GM23338 (cell line): ENCODE measurements at regions not wholly inside any gene's neighbourhood (a gene's known extent, or its start where the extent isn't known, plus 50 kb on each side); places are given as distances from the start of the nearest gene placed in this dataset.

Experiments
- ATAC-seq: fragments of 200-7000 bp; cut with Tn5 transposase; 3 replicates; pipeline ENCODE4 v1.9.1; 2020
- DNase-seq: peaks from one replicate; pipeline ENCODE4 v3.0.0-alpha.2; 2015; ENCODE audit warnings: low spot score
- H2AFZ ChIP-seq: fragments of 200-600 bp; sonication (generic); 2 replicates; pipeline ENCODE4 v1.8.0; 2016; ENCODE audit warnings: antibody characterized with exemption, mild to moderate bottlenecking, moderate library complexity
- H3F3A ChIP-seq: fragments of 200-600 bp; sonication (generic); replicated peaks from 2 replicates; pipeline ENCODE4 v1.8.0; 2017; ENCODE audit warnings: antibody characterized with exemption, mixed run types, low read depth
- H3K27ac ChIP-seq: fragments of 200-600 bp; sonication (generic); 2 replicates; pipeline ENCODE4 v1.6.1; 2016; ENCODE audit warnings: low read depth
- H3K27me3 ChIP-seq: fragments of 200-600 bp; sonication (generic); 2 replicates; pipeline ENCODE4 v1.8.0; 2016; ENCODE audit warnings: mild to moderate bottlenecking, mixed run types, moderate library complexity; ENCODE audit not compliant: insufficient read depth
- H3K36me3 ChIP-seq: fragments of 200-600 bp; sonication (generic); 2 replicates; pipeline ENCODE4 v1.8.0; 2016; ENCODE audit warnings: mild to moderate bottlenecking; ENCODE audit not compliant: insufficient read depth
- H3K4me1 ChIP-seq: fragments of 200-600 bp; sonication (generic); 2 replicates; pipeline ENCODE4 v1.8.0; 2016; ENCODE audit warnings: mild to moderate bottlenecking, moderate library complexity; ENCODE audit not compliant: insufficient read depth
- H3K4me2 ChIP-seq: fragments of 200-600 bp; sonication (generic); 2 replicates; pipeline ENCODE4 v1.7.1; 2017; ENCODE audit warnings: mixed run types
- H3K4me3 ChIP-seq: fragments of 200-600 bp; sonication (generic); 2 replicates; pipeline ENCODE4 v1.6.1; 2016; ENCODE audit warnings: mixed run types
- H3K79me2 ChIP-seq: fragments of 200-600 bp; sonication (generic); replicated peaks from 2 replicates; pipeline ENCODE4 v1.8.0; 2017; ENCODE audit warnings: mild to moderate bottlenecking; ENCODE audit not compliant: insufficient read depth
- H3K9me2 ChIP-seq: fragments of 200-600 bp; sonication (generic); 2 replicates; pipeline ENCODE4 v1.8.0; 2017; ENCODE audit not compliant: insufficient read depth
- H4K20me1 ChIP-seq: fragments of 200-600 bp; sonication (generic); replicated peaks from 2 replicates; pipeline ENCODE4 v1.8.0; 2017; ENCODE audit warnings: mild to moderate bottlenecking; ENCODE audit not compliant: insufficient read depth
- H3K27ac Mint-ChIP-seq: 2 replicates; pipeline ENCODE4 v1.8.0; 2020; ENCODE audit warnings: inconsistent platforms, mild to moderate bottlenecking, moderate library complexity, mixed read lengths
- H3K27me3 Mint-ChIP-seq: 3 replicates; pipeline ENCODE4 v1.8.0; 2022; ENCODE audit warnings: low read depth, mild to moderate bottlenecking, moderate library complexity, mixed read lengths, inconsistent platforms; ENCODE audit not compliant: insufficient read depth, poor library complexity
- H3K36me3 Mint-ChIP-seq: 3 replicates; pipeline ENCODE4 v1.8.0; 2021; ENCODE audit warnings: low read depth, mild to moderate bottlenecking, inconsistent platforms, moderate library complexity, mixed read lengths
- H3K4me1 Mint-ChIP-seq: 3 replicates; pipeline ENCODE4 v1.8.0; 2020; ENCODE audit warnings: mild to moderate bottlenecking, inconsistent platforms, mixed read lengths
- H3K4me3 Mint-ChIP-seq: 3 replicates; pipeline ENCODE4 v1.8.0; 2021; ENCODE audit warnings: moderate library complexity, mild to moderate bottlenecking, inconsistent platforms, mixed read lengths
- H3K9me3 Mint-ChIP-seq: 3 replicates; pipeline ENCODE4 v1.8.0; 2020; ENCODE audit warnings: moderate library complexity, mild to moderate bottlenecking, inconsistent platforms, mixed read lengths
- CREB1 ChIP-seq: fragments of 250-450 bp; sonication (Bioruptor Pico); IDR thresholded peaks from 2 replicates; pipeline ENCODE4 v1.5.0; 2020; ENCODE audit warnings: low read depth, mild to moderate bottlenecking, moderate library complexity
- ETS1 ChIP-seq: IDR thresholded peaks from 2 replicates; pipeline ENCODE4 v1.6.1; 2016; ENCODE audit warnings: antibody characterized with exemption
- EZH2 ChIP-seq: fragments of 200-600 bp; sonication (generic); IDR thresholded peaks from one replicate; pipeline ENCODE4 v1.8.0; 2017; ENCODE audit warnings: antibody characterized with exemption, mild to moderate bottlenecking, low read depth; ENCODE audit not compliant: unreplicated experiment
- EZH2phosphoT487 ChIP-seq: fragments of 200-600 bp; sonication (generic); IDR thresholded peaks from one replicate; pipeline ENCODE4 v1.8.1; 2018; ENCODE audit warnings: antibody characterized with exemption; ENCODE audit not compliant: unreplicated experiment
- JUNB ChIP-seq: IDR thresholded peaks from one replicate; pipeline ENCODE4 v1.6.1; 2016; ENCODE audit warnings: antibody characterized with exemption; ENCODE audit not compliant: unreplicated experiment
- NANOG ChIP-seq: IDR thresholded peaks from 2 replicates; pipeline ENCODE4 v1.6.1; 2016; ENCODE audit warnings: antibody characterized with exemption, borderline replicate concordance
- POLR2AphosphoS5 ChIP-seq: IDR thresholded peaks from 2 replicates; pipeline ENCODE4 v1.6.1; 2016; ENCODE audit warnings: antibody characterized with exemption, low read depth
- STAT1 ChIP-seq: IDR thresholded peaks from one replicate; pipeline ENCODE4 v1.6.1; 2016; ENCODE audit warnings: antibody characterized with exemption; ENCODE audit not compliant: unreplicated experiment
- ZNF114 ChIP-seq: fragments of 250-450 bp; sonication (Bioruptor Pico); IDR thresholded peaks from 2 replicates; pipeline ENCODE4 v1.5.0; 2020; ENCODE audit warnings: mild to moderate bottlenecking, moderate library complexity
- ZNF331 ChIP-seq: fragments of 250-450 bp; sonication (Bioruptor Pico); IDR thresholded peaks from 2 replicates; pipeline ENCODE4 v1.5.0; 2020; ENCODE audit warnings: low read depth, mild to moderate bottlenecking, moderate library complexity
- TF ChIP-seq, protein P1 (sequence below): IDR thresholded peaks from one replicate; pipeline ENCODE4 v1.6.1; 2018; ENCODE audit warnings: antibody characterized with exemption; ENCODE audit not compliant: unreplicated experiment
- TF ChIP-seq, protein P2 (sequence below): fragments of 250-450 bp; sonication (Bioruptor Pico); IDR thresholded peaks from 2 replicates; pipeline ENCODE4 v1.5.0; 2020; ENCODE audit warnings: mild to moderate bottlenecking, moderate library complexity
- TF ChIP-seq, protein P3 (sequence below), 2 experiments: fragments of 200-600 bp in 1 of 2; sonication (generic) in 1 of 2; conservative IDR thresholded peaks; 2 replicates each; pipeline versions ENCODE4 v1.5.1 to v1.6.1; 2016 to 2017; ENCODE audit warnings: antibody characterized with exemption in 2 of 2, low read depth in 2 of 2, mild to moderate bottlenecking in 2 of 2, moderate library complexity in 1 of 2

DNA sequence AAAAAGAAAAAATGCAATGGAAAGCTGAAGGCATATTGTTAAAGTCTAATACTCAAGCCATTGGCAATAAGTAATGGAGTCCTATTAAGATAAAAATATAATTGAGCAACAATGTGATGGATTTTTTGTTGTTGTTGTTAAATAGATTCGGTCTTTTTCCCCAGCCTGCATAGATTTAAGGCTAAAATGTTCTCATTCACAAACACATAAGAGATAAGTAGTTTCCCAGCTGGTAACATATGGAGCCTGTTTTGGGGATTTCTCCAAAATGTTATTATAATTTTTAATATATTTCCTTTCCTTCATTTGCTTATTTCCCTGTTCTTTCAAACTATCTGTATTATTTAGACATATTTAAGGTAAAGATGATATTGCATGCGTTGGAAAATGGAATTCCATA lies 1149.1 kb upstream of the PRR20A start:
- H2AFZ ChIP-seq: no peak overlapping the region
- Mint-ChIP-seq H3K27ac (no peak overlapping the region), H3K4me1 (no peaks in the 10 kb centered on the region), H3K27me3 (no peaks in the 10 kb centered on the region), H3K9me3 (peaks cover 2% of the 10 kb centered on the region; the same call in 2 of the 3 replicates), H3K36me3 (no peaks in the 10 kb centered on the region), H3K4me3 (no peak overlapping the region)
- no peak overlapping the region for H3K4me2 ChIP-seq
- DNase-seq (no peak), ATAC-seq (no peak)
- H3K36me3 ChIP-seq: no peaks in the 10 kb centered on the region
- no peaks in the 10 kb centered on the region for H4K20me1 ChIP-seq
- no peaks in the 10 kb centered on the region for H3K9me2 ChIP-seq
- H3K79me2 ChIP-seq: no peaks in the 10 kb centered on the region
- no peak overlapping the region for H3K4me3 ChIP-seq
- H3F3A ChIP-seq: no peaks in the 10 kb centered on the region
- no peaks in the 10 kb centered on the region for H3K27me3 ChIP-seq
- no peak for TF ChIP-seq NANOG
- TF ChIP-seq ZNF114 (CRISPR knock-in tag): no peak
- no peak for TF ChIP-seq CREB1
- no peak for TF ChIP-seq ETS1
- TF ChIP-seq, protein P1, sequence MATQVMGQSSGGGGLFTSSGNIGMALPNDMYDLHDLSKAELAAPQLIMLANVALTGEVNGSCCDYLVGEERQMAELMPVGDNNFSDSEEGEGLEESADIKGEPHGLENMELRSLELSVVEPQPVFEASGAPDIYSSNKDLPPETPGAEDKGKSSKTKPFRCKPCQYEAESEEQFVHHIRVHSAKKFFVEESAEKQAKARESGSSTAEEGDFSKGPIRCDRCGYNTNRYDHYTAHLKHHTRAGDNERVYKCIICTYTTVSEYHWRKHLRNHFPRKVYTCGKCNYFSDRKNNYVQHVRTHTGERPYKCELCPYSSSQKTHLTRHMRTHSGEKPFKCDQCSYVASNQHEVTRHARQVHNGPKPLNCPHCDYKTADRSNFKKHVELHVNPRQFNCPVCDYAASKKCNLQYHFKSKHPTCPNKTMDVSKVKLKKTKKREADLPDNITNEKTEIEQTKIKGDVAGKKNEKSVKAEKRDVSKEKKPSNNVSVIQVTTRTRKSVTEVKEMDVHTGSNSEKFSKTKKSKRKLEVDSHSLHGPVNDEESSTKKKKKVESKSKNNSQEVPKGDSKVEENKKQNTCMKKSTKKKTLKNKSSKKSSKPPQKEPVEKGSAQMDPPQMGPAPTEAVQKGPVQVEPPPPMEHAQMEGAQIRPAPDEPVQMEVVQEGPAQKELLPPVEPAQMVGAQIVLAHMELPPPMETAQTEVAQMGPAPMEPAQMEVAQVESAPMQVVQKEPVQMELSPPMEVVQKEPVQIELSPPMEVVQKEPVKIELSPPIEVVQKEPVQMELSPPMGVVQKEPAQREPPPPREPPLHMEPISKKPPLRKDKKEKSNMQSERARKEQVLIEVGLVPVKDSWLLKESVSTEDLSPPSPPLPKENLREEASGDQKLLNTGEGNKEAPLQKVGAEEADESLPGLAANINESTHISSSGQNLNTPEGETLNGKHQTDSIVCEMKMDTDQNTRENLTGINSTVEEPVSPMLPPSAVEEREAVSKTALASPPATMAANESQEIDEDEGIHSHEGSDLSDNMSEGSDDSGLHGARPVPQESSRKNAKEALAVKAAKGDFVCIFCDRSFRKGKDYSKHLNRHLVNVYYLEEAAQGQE: no peak
- no peak for TF ChIP-seq ZNF331 (CRISPR knock-in tag)
- no peak for TF ChIP-seq EZH2phosphoT487
- TF ChIP-seq, protein P2, sequence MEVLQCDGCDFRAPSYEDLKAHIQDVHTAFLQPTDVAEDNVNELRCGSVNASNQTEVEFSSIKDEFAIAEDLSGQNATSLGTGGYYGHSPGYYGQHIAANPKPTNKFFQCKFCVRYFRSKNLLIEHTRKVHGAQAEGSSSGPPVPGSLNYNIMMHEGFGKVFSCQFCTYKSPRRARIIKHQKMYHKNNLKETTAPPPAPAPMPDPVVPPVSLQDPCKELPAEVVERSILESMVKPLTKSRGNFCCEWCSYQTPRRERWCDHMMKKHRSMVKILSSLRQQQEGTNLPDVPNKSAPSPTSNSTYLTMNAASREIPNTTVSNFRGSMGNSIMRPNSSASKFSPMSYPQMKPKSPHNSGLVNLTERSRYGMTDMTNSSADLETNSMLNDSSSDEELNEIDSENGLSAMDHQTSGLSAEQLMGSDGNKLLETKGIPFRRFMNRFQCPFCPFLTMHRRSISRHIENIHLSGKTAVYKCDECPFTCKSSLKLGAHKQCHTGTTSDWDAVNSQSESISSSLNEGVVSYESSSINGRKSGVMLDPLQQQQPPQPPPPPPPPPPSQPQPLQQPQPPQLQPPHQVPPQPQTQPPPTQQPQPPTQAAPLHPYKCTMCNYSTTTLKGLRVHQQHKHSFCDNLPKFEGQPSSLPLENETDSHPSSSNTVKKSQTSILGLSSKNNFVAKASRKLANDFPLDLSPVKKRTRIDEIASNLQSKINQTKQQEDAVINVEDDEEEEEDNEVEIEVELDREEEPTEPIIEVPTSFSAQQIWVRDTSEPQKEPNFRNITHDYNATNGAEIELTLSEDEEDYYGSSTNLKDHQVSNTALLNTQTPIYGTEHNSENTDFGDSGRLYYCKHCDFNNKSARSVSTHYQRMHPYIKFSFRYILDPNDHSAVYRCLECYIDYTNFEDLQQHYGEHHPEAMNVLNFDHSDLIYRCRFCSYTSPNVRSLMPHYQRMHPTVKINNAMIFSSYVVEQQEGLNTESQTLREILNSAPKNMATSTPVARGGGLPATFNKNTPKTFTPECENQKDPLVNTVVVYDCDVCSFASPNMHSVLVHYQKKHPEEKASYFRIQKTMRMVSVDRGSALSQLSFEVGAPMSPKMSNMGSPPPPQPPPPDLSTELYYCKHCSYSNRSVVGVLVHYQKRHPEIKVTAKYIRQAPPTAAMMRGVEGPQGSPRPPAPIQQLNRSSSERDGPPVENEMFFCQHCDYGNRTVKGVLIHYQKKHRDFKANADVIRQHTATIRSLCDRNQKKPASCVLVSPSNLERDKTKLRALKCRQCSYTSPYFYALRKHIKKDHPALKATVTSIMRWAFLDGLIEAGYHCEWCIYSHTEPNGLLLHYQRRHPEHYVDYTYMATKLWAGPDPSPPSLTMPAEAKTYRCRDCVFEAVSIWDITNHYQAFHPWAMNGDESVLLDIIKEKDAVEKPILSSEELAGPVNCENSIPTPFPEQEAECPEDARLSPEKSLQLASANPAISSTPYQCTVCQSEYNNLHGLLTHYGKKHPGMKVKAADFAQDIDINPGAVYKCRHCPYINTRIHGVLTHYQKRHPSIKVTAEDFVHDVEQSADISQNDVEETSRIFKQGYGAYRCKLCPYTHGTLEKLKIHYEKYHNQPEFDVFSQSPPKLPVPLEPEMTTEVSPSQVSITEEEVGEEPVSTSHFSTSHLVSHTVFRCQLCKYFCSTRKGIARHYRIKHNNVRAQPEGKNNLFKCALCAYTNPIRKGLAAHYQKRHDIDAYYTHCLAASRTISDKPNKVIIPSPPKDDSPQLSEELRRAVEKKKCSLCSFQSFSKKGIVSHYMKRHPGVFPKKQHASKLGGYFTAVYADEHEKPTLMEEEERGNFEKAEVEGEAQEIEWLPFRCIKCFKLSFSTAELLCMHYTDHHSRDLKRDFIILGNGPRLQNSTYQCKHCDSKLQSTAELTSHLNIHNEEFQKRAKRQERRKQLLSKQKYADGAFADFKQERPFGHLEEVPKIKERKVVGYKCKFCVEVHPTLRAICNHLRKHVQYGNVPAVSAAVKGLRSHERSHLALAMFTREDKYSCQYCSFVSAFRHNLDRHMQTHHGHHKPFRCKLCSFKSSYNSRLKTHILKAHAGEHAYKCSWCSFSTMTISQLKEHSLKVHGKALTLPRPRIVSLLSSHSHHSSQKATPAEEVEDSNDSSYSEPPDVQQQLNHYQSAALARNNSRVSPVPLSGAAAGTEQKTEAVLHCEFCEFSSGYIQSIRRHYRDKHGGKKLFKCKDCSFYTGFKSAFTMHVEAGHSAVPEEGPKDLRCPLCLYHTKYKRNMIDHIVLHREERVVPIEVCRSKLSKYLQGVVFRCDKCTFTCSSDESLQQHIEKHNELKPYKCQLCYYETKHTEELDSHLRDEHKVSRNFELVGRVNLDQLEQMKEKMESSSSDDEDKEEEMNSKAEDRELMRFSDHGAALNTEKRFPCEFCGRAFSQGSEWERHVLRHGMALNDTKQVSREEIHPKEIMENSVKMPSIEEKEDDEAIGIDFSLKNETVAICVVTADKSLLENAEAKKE (CRISPR knock-in tag): no peak
- no peak for TF ChIP-seq POLR2AphosphoS5
- no peak for TF ChIP-seq STAT1
- no peak for TF ChIP-seq EZH2
- TF ChIP-seq, protein P3, sequence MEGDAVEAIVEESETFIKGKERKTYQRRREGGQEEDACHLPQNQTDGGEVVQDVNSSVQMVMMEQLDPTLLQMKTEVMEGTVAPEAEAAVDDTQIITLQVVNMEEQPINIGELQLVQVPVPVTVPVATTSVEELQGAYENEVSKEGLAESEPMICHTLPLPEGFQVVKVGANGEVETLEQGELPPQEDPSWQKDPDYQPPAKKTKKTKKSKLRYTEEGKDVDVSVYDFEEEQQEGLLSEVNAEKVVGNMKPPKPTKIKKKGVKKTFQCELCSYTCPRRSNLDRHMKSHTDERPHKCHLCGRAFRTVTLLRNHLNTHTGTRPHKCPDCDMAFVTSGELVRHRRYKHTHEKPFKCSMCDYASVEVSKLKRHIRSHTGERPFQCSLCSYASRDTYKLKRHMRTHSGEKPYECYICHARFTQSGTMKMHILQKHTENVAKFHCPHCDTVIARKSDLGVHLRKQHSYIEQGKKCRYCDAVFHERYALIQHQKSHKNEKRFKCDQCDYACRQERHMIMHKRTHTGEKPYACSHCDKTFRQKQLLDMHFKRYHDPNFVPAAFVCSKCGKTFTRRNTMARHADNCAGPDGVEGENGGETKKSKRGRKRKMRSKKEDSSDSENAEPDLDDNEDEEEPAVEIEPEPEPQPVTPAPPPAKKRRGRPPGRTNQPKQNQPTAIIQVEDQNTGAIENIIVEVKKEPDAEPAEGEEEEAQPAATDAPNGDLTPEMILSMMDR (conservative IDR thresholded peaks at IDR 0.05; ENCODE audit: low read depth in 2 of 2): no peak
- TF ChIP-seq JUNB: no peak
- H3K27ac ChIP-seq: no peak overlapping the region
- no peaks in the 10 kb centered on the region for H3K4me1 ChIP-seq
